Neural cell (in vitro differentiated cells): ENCODE measurements at regions not wholly inside any gene's neighbourhood (a gene's known extent, or its start where the extent isn't known, plus 50 kb on each side); places are given as distances from the start of the nearest gene placed in this dataset.

Source experiments
- H2AFZ ChIP-seq: fragments of 200-600, 300-800 bp; sonication (generic), shearing (Covaris generic); 2 replicates; pipeline ENCODE4 v1.6.0; 2014; ENCODE audit warnings: low read depth, mild to moderate bottlenecking, antibody characterized with exemption, low read length, moderate library complexity
- H3F3A ChIP-seq: fragments of 200-600 bp; shearing (Covaris generic); 2 replicates; pipeline ENCODE4 v1.6.1; 2016; ENCODE audit warnings: mild to moderate bottlenecking, moderate library complexity, mixed read lengths, antibody characterized with exemption, low read length; ENCODE audit not compliant: insufficient read depth, poor library complexity, severe bottlenecking
- H3K27ac ChIP-seq: fragments of 200-600, 300-800 bp; sonication (generic), shearing (Covaris generic); 2 replicates; pipeline ENCODE4 v1.5.1; 2014; ENCODE audit warnings: mild to moderate bottlenecking, low read length, moderate library complexity
- H3K27me3 ChIP-seq: fragments of 300-800, 200-600 bp; sonication (generic), shearing (Covaris generic); 2 replicates; pipeline ENCODE4 v1.6.0; 2014; ENCODE audit warnings: mild to moderate bottlenecking, low read depth, low read length, moderate library complexity; ENCODE audit not compliant: insufficient read depth
- H3K36me3 ChIP-seq: fragments of 300-800, 200-600 bp; sonication (generic), shearing (Covaris generic); 2 replicates; pipeline ENCODE4 v1.5.1; 2014; ENCODE audit warnings: mild to moderate bottlenecking, antibody characterized with exemption, low read length, moderate library complexity; ENCODE audit not compliant: insufficient read depth
- H3K4me2 ChIP-seq: fragments of 300-800, 200-600 bp; sonication (generic), shearing (Covaris generic); 2 replicates; pipeline ENCODE4 v1.6.0; 2014; ENCODE audit warnings: mild to moderate bottlenecking, low read length
- H3K4me3 ChIP-seq: fragments of 300-800, 200-600 bp; sonication (generic), shearing (Covaris generic); 2 replicates; pipeline ENCODE4 v1.5.1; 2014; ENCODE audit warnings: mild to moderate bottlenecking, low read length, moderate library complexity
- H3K79me2 ChIP-seq: fragments of 200-600 bp; shearing (Covaris generic); replicated peaks from 2 replicates; pipeline ENCODE4 v1.6.0; 2014; ENCODE audit warnings: mild to moderate bottlenecking, low read length, moderate library complexity; ENCODE audit not compliant: insufficient read depth
- H3K9ac ChIP-seq: fragments of 300-800, 200-600 bp; sonication (generic), shearing (Covaris generic); 2 replicates; pipeline ENCODE4 v1.6.1; 2016; ENCODE audit warnings: mild to moderate bottlenecking, low read length, mixed read lengths
- H3K9me2 ChIP-seq: fragments of 200-600 bp; shearing (Covaris generic); 2 replicates; pipeline ENCODE4 v1.6.1; 2016; ENCODE audit warnings: mild to moderate bottlenecking, low read length, mixed read lengths; ENCODE audit not compliant: insufficient read depth
- H3K9me3 ChIP-seq: fragments of 200-600, 300-800 bp; sonication (generic), shearing (Covaris generic); 2 replicates; pipeline ENCODE4 v1.6.1; 2016; ENCODE audit warnings: mild to moderate bottlenecking, mixed run types, low read length, moderate library complexity, mixed read lengths
- H4K20me1 ChIP-seq: fragments of 200-600 bp; shearing (Covaris generic); 2 replicates; pipeline ENCODE4 v1.6.1; 2016; ENCODE audit warnings: mild to moderate bottlenecking, mixed run types; ENCODE audit not compliant: insufficient read depth
- CTCF ChIP-seq: fragments of 450-650 bp; IDR thresholded peaks from 2 replicates; pipeline ENCODE4 v1.5.1; 2014; ENCODE audit warnings: antibody characterized with exemption, mild to moderate bottlenecking, moderate library complexity; ENCODE audit not compliant: poor library complexity, severe bottlenecking
- EP300 ChIP-seq: fragments of 450-650 bp; conservative IDR thresholded peaks from 2 replicates; pipeline ENCODE4 v1.6.1; 2014; ENCODE audit warnings: antibody characterized with exemption, mild to moderate bottlenecking, moderate library complexity; ENCODE audit not compliant: poor library complexity, severe bottlenecking
- EZH2 ChIP-seq: fragments of 200-600, 300-800 bp; shearing (Covaris generic), sonication (generic); IDR thresholded peaks from 2 replicates; pipeline ENCODE4 v1.6.1; 2014; ENCODE audit warnings: antibody characterized with exemption, low read length, borderline replicate concordance, mild to moderate bottlenecking; ENCODE audit not compliant: insufficient read depth, poor library complexity, severe bottlenecking
- MXI1 ChIP-seq: fragments of 450-650 bp; conservative IDR thresholded peaks from 2 replicates; pipeline ENCODE4 v1.6.1; 2014; ENCODE audit warnings: antibody characterized with exemption, mild to moderate bottlenecking; ENCODE audit not compliant: poor library complexity, severe bottlenecking
- POLR2AphosphoS5 ChIP-seq: IDR thresholded peaks from 2 replicates; pipeline ENCODE4 v1.6.1; 2012
- RAD21 ChIP-seq: fragments of 450-650 bp; conservative IDR thresholded peaks from 2 replicates; pipeline ENCODE4 v1.6.1; 2014; ENCODE audit warnings: antibody characterized with exemption, mild to moderate bottlenecking, moderate library complexity
- REST ChIP-seq: IDR thresholded peaks from 2 replicates; pipeline ENCODE4 v1.6.1; 2012; ENCODE audit warnings: borderline replicate concordance
- SMC3 ChIP-seq: fragments of 450-650 bp; conservative IDR thresholded peaks from 2 replicates; pipeline ENCODE4 v1.6.1; 2014; ENCODE audit warnings: antibody characterized with exemption, mild to moderate bottlenecking, moderate library complexity; ENCODE audit not compliant: poor library complexity
- TAF1 ChIP-seq: IDR thresholded peaks from 2 replicates; pipeline ENCODE4 v1.6.1; 2012; ENCODE audit warnings: low read depth

- Histone ChIP-seq H3K9me3 (no peaks in the 10 kb centered on the region), H4K20me1 (no peaks in the 10 kb centered on the region), H3F3A (no peaks in the 10 kb centered on the region), H2AFZ (no peak overlapping the region), H3K27ac (no peak overlapping the region), H3K4me3 (no peak overlapping the region), H3K4me2 (no peak overlapping the region), H3K9ac (no peak overlapping the region), H3K79me2 (no peaks in the 10 kb centered on the region), H3K36me3 (no peaks in the 10 kb centered on the region), H3K9me2 (no peaks in the 10 kb centered on the region), H3K27me3 (no peaks in the 10 kb centered on the region)
- no peak for TF ChIP-seq RAD21
- no peak for TF ChIP-seq REST
- no peak for TF ChIP-seq EP300
- no peak for TF ChIP-seq POLR2AphosphoS5
- no peak for TF ChIP-seq EZH2
- no peak for TF ChIP-seq SMC3
These were observed 844.5 kb downstream of the TBL1XR1 start for GRCh38 chr3:176352716-176353334.

GRCh38 chr3:176351408-176351807 is 845.9 kb downstream of the TBL1XR1 start:
- Histone ChIP-seq H2AFZ (no peak overlapping the region), H3K27me3 (no peaks in the 10 kb centered on the region), H3F3A (no peaks in the 10 kb centered on the region), H3K36me3 (no peaks in the 10 kb centered on the region), H3K9me3 (no peaks in the 10 kb centered on the region), H3K9me2 (no peaks in the 10 kb centered on the region), H4K20me1 (no peaks in the 10 kb centered on the region), H3K4me3 (no peak overlapping the region), H3K27ac (no peak overlapping the region), H3K9ac (no peak overlapping the region), H3K4me2 (no peak overlapping the region), H3K79me2 (no peaks in the 10 kb centered on the region)
- TF ChIP-seq TAF1 (no peak), RAD21 (no peak), POLR2AphosphoS5 (no peak), REST (no peak), MXI1 (no peak), SMC3 (no peak), EP300 (no peak), EZH2 (no peak), CTCF (no peak)
